HCT116 (cell line): ENCODE measurements at regions not wholly inside any gene's neighbourhood (a gene's known extent, or its start where the extent isn't known, plus 50 kb on each side); places are given as distances from the start of the nearest gene placed in this dataset.

Source experiments
- ATAC-seq: fragments of 200-7000 bp; cut with Tn5 transposase; 2 replicates; pipeline ENCODE4 v1.9.1; 2020; ENCODE audit warnings: mild to moderate bottlenecking, moderate library complexity
- BruUV-seq: library from RNA; stranded (reverse); fragments of 400-500 nt; replicated peaks from 2 replicates; lab custom pipeline; 2021; lab: Mats Ljungman, UMichigan
- CTCF ChIA-PET: fragments of 300-600 bp; sonication (Branson Sonifier 250); formaldehyde crosslinking; loops from one replicate; lab custom pipeline; 2021; ENCODE audit warnings: antibody characterized with exemption; lab: Charles Lee
- POLR2A ChIA-PET: fragments of 300-600, 350-600 bp; sonication (Branson Sonifier 250); formaldehyde crosslinking; loops from one replicate; lab custom pipeline; 2021; ENCODE audit warnings: antibody characterized with exemption; lab: Charles Lee
- RAD21 ChIA-PET, 2 experiments: fragments of 300-600 bp; sonication (Branson Sonifier 250); formaldehyde crosslinking; loops; one replicate each; lab custom pipeline; 2023; ENCODE audit warnings: low total read pairs in 2 of 2; ENCODE audit not compliant: uncharacterized antibody in 2 of 2, unreplicated experiment in 2 of 2, low non-redundant PET in 1 of 2; lab: Charles Lee
- DNase-seq: peaks from one replicate; pipeline ENCODE4 v3.0.0-alpha.2; 2010; ENCODE audit warnings: low read depth, low spot score
- H2AFZ ChIP-seq: fragments of 200-600 bp; shearing (Covaris generic), sonication (generic); 2 replicates; pipeline ENCODE4 v1.6.1; 2017; ENCODE audit warnings: low read depth, mixed run types, mixed read lengths, antibody characterized with exemption, low read length; ENCODE audit not compliant: poor library complexity, severe bottlenecking
- H3K27ac ChIP-seq: 2 replicates; pipeline ENCODE4 v1.5.1; 2012; ENCODE audit warnings: low read depth, low read length
- H3K27me3 ChIP-seq: fragments of 200-600 bp; sonication (generic); 2 replicates; pipeline ENCODE4 v1.6.1; 2016; ENCODE audit warnings: mixed run types, low read length, mixed read lengths; ENCODE audit not compliant: insufficient read depth
- H3K36me3 ChIP-seq, 2 experiments: fragments of 200-500 bp in 1 of 2; fragments of 200-600 bp in 1 of 2; sonication (Bioruptor generic) in 1 of 2; sonication (generic) in 1 of 2; 2 replicates each; pipeline versions ENCODE4 v1.5.1 to v1.6.1; 2014 to 2016; ENCODE audit warnings: low read length in 2 of 2, inconsistent platforms in 1 of 2, mixed read lengths in 1 of 2, mixed run types in 1 of 2; ENCODE audit not compliant: insufficient read depth in 2 of 2, control insufficient read depth in 1 of 2
- H3K4me1 ChIP-seq, 2 experiments: fragments of 200-600 bp in 1 of 2; sonication (generic) in 1 of 2; 2 replicates each; pipeline versions ENCODE4 v1.5.1 to v1.6.1; 2012 to 2017; ENCODE audit warnings: low read length in 2 of 2, inconsistent platforms in 1 of 2, mild to moderate bottlenecking in 1 of 2, mixed read lengths in 1 of 2, mixed run types in 1 of 2, moderate library complexity in 1 of 2; ENCODE audit not compliant: insufficient read depth in 2 of 2, control insufficient read depth in 1 of 2
- H3K4me2 ChIP-seq: fragments of 200-600 bp; sonication (generic); 2 replicates; pipeline ENCODE4 v1.6.1; 2017; ENCODE audit warnings: mixed run types, low read length, mixed read lengths
- H3K4me3 ChIP-seq, 2 experiments: fragments of 200-600 bp in 1 of 2; sonication (generic) in 1 of 2; replicated peaks in 1 of 2; 2 replicates each; pipeline ENCODE4 v1.5.1; 2011 to 2016; ENCODE audit warnings: low read length in 2 of 2, control low read depth in 1 of 2, low read depth in 1 of 2, mild to moderate bottlenecking in 1 of 2, mixed read lengths in 1 of 2, mixed run types in 1 of 2
- H3K79me2 ChIP-seq: fragments of 200-600 bp; sonication (generic); 2 replicates; pipeline ENCODE4 v1.6.1; 2017; ENCODE audit warnings: mild to moderate bottlenecking, mixed run types, low read length, moderate library complexity, mixed read lengths; ENCODE audit not compliant: insufficient read depth
- H3K9ac ChIP-seq: fragments of 200-600 bp; sonication (generic); 2 replicates; pipeline ENCODE4 v1.6.1; 2016; ENCODE audit warnings: low read length, mixed read lengths
- H3K9me2 ChIP-seq: fragments of 200-600 bp; sonication (generic), shearing (Covaris generic); 2 replicates; pipeline ENCODE4 v1.6.1; 2017; ENCODE audit warnings: mixed run types, mild to moderate bottlenecking, moderate library complexity; ENCODE audit not compliant: insufficient read depth
- H3K9me3 ChIP-seq, 2 experiments: fragments of 200-500 bp in 1 of 2; fragments of 200-600 bp in 1 of 2; sonication (Bioruptor generic) in 1 of 2; sonication (generic) in 1 of 2; 2 replicates each; pipeline ENCODE4 v1.6.1; 2014 to 2017; ENCODE audit warnings: low read length in 2 of 2, mixed read lengths in 2 of 2, inconsistent platforms in 1 of 2, low read depth in 1 of 2, mild to moderate bottlenecking in 1 of 2, mixed run types in 1 of 2, moderate library complexity in 1 of 2; ENCODE audit not compliant: control insufficient read depth in 1 of 2, insufficient read depth in 1 of 2
- H4K20me1 ChIP-seq: fragments of 200-600 bp; sonication (generic), shearing (Covaris generic); 2 replicates; pipeline ENCODE4 v1.6.1; 2017; ENCODE audit warnings: mixed run types, mild to moderate bottlenecking, moderate library complexity; ENCODE audit not compliant: insufficient read depth
- CEBPB ChIP-seq: IDR thresholded peaks from 2 replicates; pipeline ENCODE4 v1.6.1; 2012; ENCODE audit warnings: low read depth
- CTCF ChIP-seq, 3 experiments: fragments of 200-600 bp in 1 of 3; sonication (generic) in 1 of 3; IDR thresholded peaks in 2 of 3; conservative IDR thresholded peaks in 1 of 3; 2 replicates each; pipeline ENCODE4 v1.5.1; 2012 to 2017; ENCODE audit warnings: low read depth in 2 of 3, low read length in 2 of 3, antibody characterized with exemption in 1 of 3, borderline replicate concordance in 1 of 3, control low read depth in 1 of 3, mild to moderate bottlenecking in 1 of 3, mixed read lengths in 1 of 3, mixed run types in 1 of 3, moderate library complexity in 1 of 3; ENCODE audit not compliant: insufficient read depth in 1 of 3
- EZH2 ChIP-seq: fragments of 200-600 bp; sonication (generic); IDR thresholded peaks from 2 replicates; pipeline ENCODE4 v1.6.1; 2017; ENCODE audit warnings: antibody characterized with exemption, mixed run types
- EZH2phosphoT487 ChIP-seq: fragments of 200-600 bp; IDR thresholded peaks from 2 replicates; pipeline ENCODE4 v1.6.1; 2018; ENCODE audit warnings: antibody characterized with exemption, borderline replicate concordance
- JUND ChIP-seq: IDR thresholded peaks from 2 replicates; pipeline ENCODE4 v1.6.1; 2012
- MAX ChIP-seq: IDR thresholded peaks from 2 replicates; pipeline ENCODE4 v1.6.1; 2012
- SP1 ChIP-seq: IDR thresholded peaks from 2 replicates; pipeline ENCODE4 v1.6.1; 2012; ENCODE audit warnings: low read depth
- SRF ChIP-seq: IDR thresholded peaks from 2 replicates; pipeline ENCODE4 v1.6.1; 2012; ENCODE audit warnings: low read depth
- TCF7L2 ChIP-seq: IDR thresholded peaks from 2 replicates; pipeline ENCODE4 v1.7.0; 2011; ENCODE audit warnings: borderline replicate concordance, inconsistent platforms; ENCODE audit not compliant: insufficient read depth, insufficient read length; ENCODE audit errors: extremely low read depth
- ZFX ChIP-seq: fragments of 450-650 bp; IDR thresholded peaks from 2 replicates; pipeline ENCODE4 v1.6.1; 2017
- ZNF274 ChIP-seq: fragments of 200-500 bp; sonication (Bioruptor generic); IDR thresholded peaks from 2 replicates; pipeline ENCODE4 v1.6.1; 2014; ENCODE audit warnings: mild to moderate bottlenecking, low read depth, low read length, inconsistent platforms
- intact Hi-C: fragments of 100-400 bp; cut with micrococcal nuclease; formaldehyde crosslinking; loops from 2 replicates; pipeline ENCODE4 v1.10.0; 2022

GRCh38 chr11:19632499-19632834 lies 80.2 kb upstream of the NAV2 start:
- no peaks in the 10 kb centered on the region for H3K9me3 ChIP-seq
- H3K9ac ChIP-seq, result no peak overlapping the region
- no peak overlapping the region for H3K27ac ChIP-seq
- no TSS peak for BruUV-seq
- DNase-seq, result no peak
- no peaks in the 10 kb centered on the region for H3K9me2 ChIP-seq
- H3K4me1 ChIP-seq, result peaks cover 0 to 5% of the 10 kb centered on the region in 2 experiments; a peak in 1 of 4 replicates
- RAD21 ChIA-PET, result no interaction called here
- 0 out of 2 replicates have a peak, but pooled peaks have one; percentile 14 for ATAC-seq
- H3K79me2 ChIP-seq, result no peaks in the 10 kb centered on the region
- H2AFZ ChIP-seq, result no peak overlapping the region
- H3K4me3 ChIP-seq, result no peak overlapping the region
- H3K27me3 ChIP-seq, result no peaks in the 10 kb centered on the region
- no peak overlapping the region for H3K4me2 ChIP-seq
- TF ChIP-seq SP1 (no peak), CEBPB (no peak), EZH2phosphoT487 (no peak), MAX (no peak)
- H4K20me1 ChIP-seq, result no peaks in the 10 kb centered on the region
- CTCF ChIA-PET, result no interaction called here
- POLR2A ChIA-PET, result no interaction called here
- intact Hi-C loops, result no loop called here
- no peaks in the 10 kb centered on the region for H3K36me3 ChIP-seq

GRCh38 chr11:19631712-19632498 lies 80.7 kb upstream of the NAV2 start:
- Histone ChIP-seq H3K4me2 (no peak overlapping the region), H3K27me3 (no peaks in the 10 kb centered on the region), H3K9ac (no peak overlapping the region), H3K4me1 (peaks cover 0 to 5% of the 10 kb centered on the region in 2 experiments; a peak in 1 of 4 replicates), H3K27ac (no peak overlapping the region), H3K4me3 (no peak overlapping the region), H2AFZ (no peak overlapping the region), H4K20me1 (no peaks in the 10 kb centered on the region), H3K79me2 (no peaks in the 10 kb centered on the region), H3K9me2 (no peaks in the 10 kb centered on the region), H3K9me3 (no peaks in the 10 kb centered on the region), H3K36me3 (no peaks in the 10 kb centered on the region)
- TF ChIP-seq EZH2phosphoT487 (no peak), TCF7L2 (no peak), EZH2 (no peak), ZFX (no peak), CTCF (IDR thresholded peaks at IDR 0.05 in 2 of 3, conservative IDR thresholded peaks at IDR 0.05 in 1 of 3; ENCODE audit: borderline replicate concordance in 1 of 3, insufficient read depth in 1 of 3, low read depth in 2 of 3, low read length in 2 of 3) (no peak), SRF (no peak), MAX (no peak), JUND (no peak), ZNF274 (no peak)
- no peak for DNase-seq
- RAD21 ChIA-PET, result no interaction called here
- POLR2A ChIA-PET, result no interaction called here
- ATAC-seq, result no peak
- CTCF ChIA-PET, result no interaction called here
- no TSS peak for BruUV-seq
- intact Hi-C loops, result no loop called here
